Osteocyte (in vitro differentiated cells): ENCODE measurements at regions not wholly inside any gene's neighbourhood (a gene's known extent, or its start where the extent isn't known, plus 50 kb on each side); places are given as distances from the start of the nearest gene placed in this dataset.

ENCODE experiments used
- DNase-seq: peaks from one replicate; pipeline ENCODE4 v3.0.0; 2021; ENCODE audit warnings: mixed read lengths; ENCODE audit not compliant: unreplicated experiment; ENCODE audit errors: extremely low spot score
- H3K27ac Mint-ChIP-seq: one replicate; pipeline ENCODE4 v1.8.0; 2021; ENCODE audit warnings: mild to moderate bottlenecking, mixed read lengths; ENCODE audit not compliant: unreplicated experiment
- H3K27me3 Mint-ChIP-seq: one replicate; pipeline ENCODE4 v1.8.0; 2021; ENCODE audit warnings: mixed read lengths; ENCODE audit not compliant: unreplicated experiment
- H3K36me3 Mint-ChIP-seq: one replicate; pipeline ENCODE4 v1.8.0; 2021; ENCODE audit warnings: mixed read lengths; ENCODE audit not compliant: unreplicated experiment
- H3K4me1 Mint-ChIP-seq: one replicate; pipeline ENCODE4 v1.8.0; 2021; ENCODE audit warnings: mixed read lengths; ENCODE audit not compliant: unreplicated experiment
- H3K4me3 Mint-ChIP-seq: one replicate; pipeline ENCODE4 v1.8.0; 2021; ENCODE audit warnings: mild to moderate bottlenecking, moderate library complexity, mixed read lengths; ENCODE audit not compliant: unreplicated experiment
- H3K9me3 Mint-ChIP-seq: one replicate; pipeline ENCODE4 v1.8.0; 2021; ENCODE audit warnings: mixed read lengths; ENCODE audit not compliant: unreplicated experiment
- CTCF ChIP-seq: fragments of 200-600 bp; sonication (generic); IDR thresholded peaks from 2 replicates; pipeline ENCODE4 v1.5.0; 2021; ENCODE audit warnings: antibody characterized with exemption, mild to moderate bottlenecking, moderate library complexity

- Mint-ChIP-seq H3K36me3 (no peaks in the 10 kb centered on the region), H3K4me3 (no peak overlapping the region), H3K27ac (no peak overlapping the region), H3K4me1 (no peaks in the 10 kb centered on the region), H3K9me3 (no peaks in the 10 kb centered on the region), H3K27me3 (peaks cover 29% of the 10 kb centered on the region)
- no peak for DNase-seq
- TF ChIP-seq CTCF: no peak
These were observed 101.5 kb upstream of the ADAMTS3 start for GRCh38 chr4:72670521-72670920.

DNA sequence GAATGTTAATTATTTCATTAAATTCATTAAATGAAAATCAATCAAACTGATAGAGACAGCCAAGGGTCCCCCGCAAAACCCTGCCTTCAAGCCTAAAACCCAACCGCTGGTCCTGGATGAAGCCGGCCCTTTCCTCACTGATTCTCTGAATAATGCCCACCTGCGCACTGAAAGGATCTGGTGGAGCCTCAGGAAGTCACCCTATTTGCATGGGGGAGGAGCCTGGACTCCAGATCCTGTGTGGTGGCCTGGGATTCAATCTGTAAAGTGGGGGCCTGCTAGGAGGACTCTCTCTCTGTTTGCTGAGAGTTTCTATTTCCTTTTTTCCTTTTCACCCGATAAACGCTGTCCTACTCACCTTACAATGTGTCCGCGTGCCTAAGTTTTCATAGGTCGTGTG lies 97.9 kb upstream of the ADAMTS3 start:
- Mint-ChIP-seq H3K27ac (no peak overlapping the region), H3K4me1 (no peaks in the 10 kb centered on the region), H3K9me3 (no peaks in the 10 kb centered on the region), H3K4me3 (no peak overlapping the region), H3K36me3 (no peaks in the 10 kb centered on the region), H3K27me3 (peaks cover 40% of the 10 kb centered on the region)
- no peak for TF ChIP-seq CTCF
- DNase-seq: no peak

GRCh38 chr4:72665171-72665968 lies 96.3 kb upstream of the ADAMTS3 start:
- Mint-ChIP-seq H3K4me1 (no peaks in the 10 kb centered on the region), H3K36me3 (no peaks in the 10 kb centered on the region), H3K27ac (no peak overlapping the region), H3K27me3 (peaks cover 37% of the 10 kb centered on the region), H3K9me3 (no peaks in the 10 kb centered on the region), H3K4me3 (no peak overlapping the region)
- TF ChIP-seq CTCF: no peak
- no peak for DNase-seq

- no peaks in the 10 kb centered on the region for H3K9me3 Mint-ChIP-seq
- DNase-seq: no peak
- H3K27ac Mint-ChIP-seq: no peak overlapping the region
- peaks cover 37% of the 10 kb centered on the region for H3K27me3 Mint-ChIP-seq
- no peak for TF ChIP-seq CTCF
- H3K4me1 Mint-ChIP-seq: no peaks in the 10 kb centered on the region
- no peaks in the 10 kb centered on the region for H3K36me3 Mint-ChIP-seq
- H3K4me3 Mint-ChIP-seq: no peak overlapping the region
These were observed 94.8 kb upstream of the ADAMTS3 start for GRCh38 chr4:72663828-72664227.

DNA sequence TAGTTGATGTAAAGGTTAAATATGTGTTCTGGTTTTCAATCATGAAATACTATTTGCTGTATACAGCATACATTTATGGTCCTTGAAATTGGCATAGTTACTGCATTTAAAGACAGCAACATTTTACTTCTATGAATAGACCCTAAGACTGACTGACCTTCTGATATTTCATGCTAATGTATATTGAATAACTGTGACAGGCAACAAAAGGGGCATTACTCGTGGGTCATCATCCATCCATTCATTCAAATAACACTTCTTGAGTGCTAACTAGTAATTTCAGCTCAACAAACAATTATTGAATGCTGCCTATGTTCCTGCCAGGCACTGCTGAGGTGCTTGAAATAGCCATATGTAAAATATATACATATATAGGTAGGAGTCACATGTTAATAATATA lies 92.8 kb upstream of the ADAMTS3 start:
- H3K4me1 Mint-ChIP-seq: no peaks in the 10 kb centered on the region
- no peaks in the 10 kb centered on the region for H3K9me3 Mint-ChIP-seq
- TF ChIP-seq CTCF: no peak
- H3K4me3 Mint-ChIP-seq: no peak overlapping the region
- H3K27ac Mint-ChIP-seq: no peak overlapping the region
- H3K36me3 Mint-ChIP-seq: no peaks in the 10 kb centered on the region
- peaks cover 23% of the 10 kb centered on the region for H3K27me3 Mint-ChIP-seq
- no peak for DNase-seq
